ENCODE measurements at regions not wholly inside any gene's neighbourhood (a gene's known extent, or its start where the extent isn't known, plus 50 kb on each side); places are given as distances from the start of the nearest gene placed in this dataset.
A peak's percentile ranks its signal among the peaks of the same experiment; 100 is the strongest.

- peak; percentile 88 for DNase-seq (ENCODE audit: low read depth)
Measured at GRCh38 chr12:77299910-77300669, 234.7 kb upstream of the E2F7 start.

GRCh38 chr12:77299001-77299400, 233.6 kb upstream of the E2F7 start:
- no peak for DNase-seq (ENCODE audit: low read depth)

GRCh38 chr12:77294016-77294415, 228.6 kb upstream of the E2F7 start:
- peak; percentile 63 for DNase-seq (ENCODE audit: low read depth)

GRCh38 chr12:77274926-77275325, 209.6 kb upstream of the E2F7 start:
- no peak for DNase-seq (ENCODE audit: low read depth)

GRCh38 chr12:77273898-77274297, 208.5 kb upstream of the E2F7 start:
- DNase-seq (ENCODE audit: low read depth): no peak

GRCh38 chr12:77256956-77257355, 191.6 kb upstream of the E2F7 start:
- DNase-seq (ENCODE audit: low read depth): no peak

GRCh38 chr12:77253321-77253720, 188.0 kb upstream of the E2F7 start:
- no peak for DNase-seq (ENCODE audit: low read depth)

- DNase-seq (ENCODE audit: low read depth): no peak
Measured at GRCh38 chr12:77251799-77252198, 186.4 kb upstream of the E2F7 start.

- no peak for DNase-seq (ENCODE audit: low read depth)
Measured at GRCh38 chr12:77249892-77250291, 184.5 kb upstream of the E2F7 start.

- DNase-seq (ENCODE audit: low read depth): no peak
Measured at GRCh38 chr12:77248036-77248435, 182.7 kb upstream of the E2F7 start.

GRCh38 chr12:77247542-77247941, 182.2 kb upstream of the E2F7 start:
- DNase-seq (ENCODE audit: low read depth): no peak

GRCh38 chr12:77243345-77243744, 178.0 kb upstream of the E2F7 start:
- DNase-seq (ENCODE audit: low read depth): no peak

- no peak for DNase-seq (ENCODE audit: low read depth)
Measured at GRCh38 chr12:77239617-77240016, 174.2 kb upstream of the E2F7 start.

- no peak for DNase-seq (ENCODE audit: low read depth)
Measured at GRCh38 chr12:77238335-77238734, 173.0 kb upstream of the E2F7 start.

- no peak for DNase-seq (ENCODE audit: low read depth)
Measured at GRCh38 chr12:77237896-77238295, 172.5 kb upstream of the E2F7 start.

- no peak for DNase-seq (ENCODE audit: low read depth)
Measured at GRCh38 chr12:77236066-77236465, 170.7 kb upstream of the E2F7 start.

GRCh38 chr12:77232045-77232444, 166.7 kb upstream of the E2F7 start:
- DNase-seq (ENCODE audit: low read depth): peak; percentile 9

- no peak for DNase-seq (ENCODE audit: low read depth)
Measured at GRCh38 chr12:77231501-77231918, 166.1 kb upstream of the E2F7 start.

GRCh38 chr12:77229640-77230442, 164.5 kb upstream of the E2F7 start:
- no peak for DNase-seq (ENCODE audit: low read depth)

- no peak for DNase-seq (ENCODE audit: low read depth)
Measured at GRCh38 chr12:77228376-77228775, 163.0 kb upstream of the E2F7 start.

- no peak for DNase-seq (ENCODE audit: low read depth)
Measured at GRCh38 chr12:77226368-77226767, 161.0 kb upstream of the E2F7 start.

GRCh38 chr12:77225373-77225772, 160.0 kb upstream of the E2F7 start:
- no peak for DNase-seq (ENCODE audit: low read depth)

GRCh38 chr12:77224346-77224745, 159.0 kb upstream of the E2F7 start:
- no peak for DNase-seq (ENCODE audit: low read depth)
